NB4 (cell line): ENCODE measurements at regions not wholly inside any gene's neighbourhood (a gene's known extent, or its start where the extent isn't known, plus 50 kb on each side); places are given as distances from the start of the nearest gene placed in this dataset.

Experiments
- CTCF ChIP-seq: IDR thresholded peaks from one replicate; pipeline ENCODE4 v1.5.1; 2012; ENCODE audit warnings: low read depth, low read length
- MAX ChIP-seq: IDR thresholded peaks from 2 replicates; pipeline ENCODE4 v1.6.1; 2011; ENCODE audit warnings: low read depth, low read length
- POLR2A ChIP-seq: IDR thresholded peaks from 2 replicates; pipeline ENCODE4 v1.6.1; 2011; ENCODE audit warnings: mild to moderate bottlenecking; ENCODE audit not compliant: insufficient read length; ENCODE audit errors: extremely low read depth

GRCh38 chr1:80731241-80731894 lies 1069.4 kb upstream of the ADGRL2 start:
- no peak for TF ChIP-seq CTCF
- TF ChIP-seq MAX = no peak
- no peak for TF ChIP-seq POLR2A
